Neural cell (in vitro differentiated cells): ENCODE measurements at regions not wholly inside any gene's neighbourhood (a gene's known extent, or its start where the extent isn't known, plus 50 kb on each side); places are given as distances from the start of the nearest gene placed in this dataset.

ENCODE experiments used
- H2AFZ ChIP-seq: fragments of 200-600, 300-800 bp; sonication (generic), shearing (Covaris generic); 2 replicates; pipeline ENCODE4 v1.6.0; 2014; ENCODE audit warnings: low read depth, mild to moderate bottlenecking, antibody characterized with exemption, low read length, moderate library complexity
- H3F3A ChIP-seq: fragments of 200-600 bp; shearing (Covaris generic); 2 replicates; pipeline ENCODE4 v1.6.1; 2016; ENCODE audit warnings: mild to moderate bottlenecking, moderate library complexity, mixed read lengths, antibody characterized with exemption, low read length; ENCODE audit not compliant: insufficient read depth, poor library complexity, severe bottlenecking
- H3K27ac ChIP-seq: fragments of 200-600, 300-800 bp; sonication (generic), shearing (Covaris generic); 2 replicates; pipeline ENCODE4 v1.5.1; 2014; ENCODE audit warnings: mild to moderate bottlenecking, low read length, moderate library complexity
- H3K27me3 ChIP-seq: fragments of 300-800, 200-600 bp; sonication (generic), shearing (Covaris generic); 2 replicates; pipeline ENCODE4 v1.6.0; 2014; ENCODE audit warnings: mild to moderate bottlenecking, low read depth, low read length, moderate library complexity; ENCODE audit not compliant: insufficient read depth
- H3K36me3 ChIP-seq: fragments of 300-800, 200-600 bp; sonication (generic), shearing (Covaris generic); 2 replicates; pipeline ENCODE4 v1.5.1; 2014; ENCODE audit warnings: mild to moderate bottlenecking, antibody characterized with exemption, low read length, moderate library complexity; ENCODE audit not compliant: insufficient read depth
- H3K4me2 ChIP-seq: fragments of 300-800, 200-600 bp; sonication (generic), shearing (Covaris generic); 2 replicates; pipeline ENCODE4 v1.6.0; 2014; ENCODE audit warnings: mild to moderate bottlenecking, low read length
- H3K4me3 ChIP-seq: fragments of 300-800, 200-600 bp; sonication (generic), shearing (Covaris generic); 2 replicates; pipeline ENCODE4 v1.5.1; 2014; ENCODE audit warnings: mild to moderate bottlenecking, low read length, moderate library complexity
- H3K79me2 ChIP-seq: fragments of 200-600 bp; shearing (Covaris generic); replicated peaks from 2 replicates; pipeline ENCODE4 v1.6.0; 2014; ENCODE audit warnings: mild to moderate bottlenecking, low read length, moderate library complexity; ENCODE audit not compliant: insufficient read depth
- H3K9ac ChIP-seq: fragments of 300-800, 200-600 bp; sonication (generic), shearing (Covaris generic); 2 replicates; pipeline ENCODE4 v1.6.1; 2016; ENCODE audit warnings: mild to moderate bottlenecking, low read length, mixed read lengths
- H3K9me2 ChIP-seq: fragments of 200-600 bp; shearing (Covaris generic); 2 replicates; pipeline ENCODE4 v1.6.1; 2016; ENCODE audit warnings: mild to moderate bottlenecking, low read length, mixed read lengths; ENCODE audit not compliant: insufficient read depth
- H3K9me3 ChIP-seq: fragments of 200-600, 300-800 bp; sonication (generic), shearing (Covaris generic); 2 replicates; pipeline ENCODE4 v1.6.1; 2016; ENCODE audit warnings: mild to moderate bottlenecking, mixed run types, low read length, moderate library complexity, mixed read lengths
- H4K20me1 ChIP-seq: fragments of 200-600 bp; shearing (Covaris generic); 2 replicates; pipeline ENCODE4 v1.6.1; 2016; ENCODE audit warnings: mild to moderate bottlenecking, mixed run types; ENCODE audit not compliant: insufficient read depth
- CTCF ChIP-seq: fragments of 450-650 bp; IDR thresholded peaks from 2 replicates; pipeline ENCODE4 v1.5.1; 2014; ENCODE audit warnings: antibody characterized with exemption, mild to moderate bottlenecking, moderate library complexity; ENCODE audit not compliant: poor library complexity, severe bottlenecking
- EP300 ChIP-seq: fragments of 450-650 bp; conservative IDR thresholded peaks from 2 replicates; pipeline ENCODE4 v1.6.1; 2014; ENCODE audit warnings: antibody characterized with exemption, mild to moderate bottlenecking, moderate library complexity; ENCODE audit not compliant: poor library complexity, severe bottlenecking
- EZH2 ChIP-seq: fragments of 200-600, 300-800 bp; shearing (Covaris generic), sonication (generic); IDR thresholded peaks from 2 replicates; pipeline ENCODE4 v1.6.1; 2014; ENCODE audit warnings: antibody characterized with exemption, low read length, borderline replicate concordance, mild to moderate bottlenecking; ENCODE audit not compliant: insufficient read depth, poor library complexity, severe bottlenecking
- MXI1 ChIP-seq: fragments of 450-650 bp; conservative IDR thresholded peaks from 2 replicates; pipeline ENCODE4 v1.6.1; 2014; ENCODE audit warnings: antibody characterized with exemption, mild to moderate bottlenecking; ENCODE audit not compliant: poor library complexity, severe bottlenecking
- POLR2AphosphoS5 ChIP-seq: IDR thresholded peaks from 2 replicates; pipeline ENCODE4 v1.6.1; 2012
- RAD21 ChIP-seq: fragments of 450-650 bp; conservative IDR thresholded peaks from 2 replicates; pipeline ENCODE4 v1.6.1; 2014; ENCODE audit warnings: antibody characterized with exemption, mild to moderate bottlenecking, moderate library complexity
- REST ChIP-seq: IDR thresholded peaks from 2 replicates; pipeline ENCODE4 v1.6.1; 2012; ENCODE audit warnings: borderline replicate concordance
- SMC3 ChIP-seq: fragments of 450-650 bp; conservative IDR thresholded peaks from 2 replicates; pipeline ENCODE4 v1.6.1; 2014; ENCODE audit warnings: antibody characterized with exemption, mild to moderate bottlenecking, moderate library complexity; ENCODE audit not compliant: poor library complexity
- TAF1 ChIP-seq: IDR thresholded peaks from 2 replicates; pipeline ENCODE4 v1.6.1; 2012; ENCODE audit warnings: low read depth

- no peak overlapping the region for H3K9ac ChIP-seq
- H4K20me1 ChIP-seq, result no peaks in the 10 kb centered on the region
- no peaks in the 10 kb centered on the region for H3K9me2 ChIP-seq
- H3F3A ChIP-seq, result no peaks in the 10 kb centered on the region
- H3K27me3 ChIP-seq, result no peaks in the 10 kb centered on the region
- H2AFZ ChIP-seq, result no peak overlapping the region
- TF ChIP-seq POLR2AphosphoS5 (no peak), CTCF (no peak), REST (no peak), SMC3 (no peak), RAD21 (no peak), MXI1 (no peak), EP300 (no peak), EZH2 (no peak), TAF1 (no peak)
- no peaks in the 10 kb centered on the region for H3K36me3 ChIP-seq
- H3K27ac ChIP-seq, result no peak overlapping the region
- H3K4me2 ChIP-seq, result no peak overlapping the region
- H3K9me3 ChIP-seq, result no peaks in the 10 kb centered on the region
- H3K4me3 ChIP-seq, result no peak overlapping the region
- H3K79me2 ChIP-seq, result no peaks in the 10 kb centered on the region
Measured at GRCh38 chr6:148240461-148240840, 102.2 kb upstream of the SASH1 start.

DNA sequence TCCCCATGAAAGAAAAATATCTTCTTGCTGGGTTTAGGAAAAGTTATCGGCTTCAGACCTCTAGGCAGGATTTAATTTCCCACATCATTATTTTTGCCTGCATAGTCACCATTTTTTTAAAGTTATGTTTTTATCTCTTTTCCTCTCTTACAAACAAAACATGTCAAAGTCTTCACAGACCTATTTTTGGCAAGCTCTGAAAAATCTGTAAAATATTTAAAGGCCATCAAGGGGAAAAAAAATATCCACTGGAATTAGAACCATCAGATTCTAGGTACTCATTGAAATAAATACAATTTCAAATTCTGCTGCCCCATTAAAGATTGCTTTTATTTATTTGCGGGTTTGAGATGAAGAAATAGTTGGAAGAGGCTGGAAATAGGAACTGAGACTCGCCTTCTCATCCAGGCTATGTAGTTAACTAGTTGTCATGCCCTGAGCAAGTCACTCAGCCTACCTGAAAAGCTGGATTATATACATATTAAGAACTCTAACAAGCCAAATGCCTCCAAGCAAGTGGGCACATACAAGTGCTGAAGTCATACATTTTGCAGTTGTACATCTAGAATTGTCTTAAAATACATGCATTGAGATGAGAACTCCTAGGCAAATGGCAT is 101.7 kb upstream of the SASH1 start:
- Histone ChIP-seq H3K4me2 (no peak overlapping the region), H4K20me1 (no peaks in the 10 kb centered on the region), H3K79me2 (no peaks in the 10 kb centered on the region), H3K9me2 (no peaks in the 10 kb centered on the region), H3K27me3 (no peaks in the 10 kb centered on the region), H3K9me3 (no peaks in the 10 kb centered on the region), H2AFZ (no peak overlapping the region), H3K27ac (no peak overlapping the region), H3K9ac (no peak overlapping the region), H3K4me3 (no peak overlapping the region), H3K36me3 (no peaks in the 10 kb centered on the region), H3F3A (no peaks in the 10 kb centered on the region)
- TF ChIP-seq SMC3 (no peak), TAF1 (no peak), EP300 (no peak), MXI1 (no peak), POLR2AphosphoS5 (no peak), RAD21 (no peak), EZH2 (no peak), REST (no peak), CTCF (no peak)
